ENCODE measurements at regions not wholly inside any gene's neighbourhood (a gene's known extent, or its start where the extent isn't known, plus 50 kb on each side); places are given as distances from the start of the nearest gene placed in this dataset.
"Not testable (repeated sequence)": the region's sequence is repeated elsewhere in the genome, so short reads cannot be mapped to it uniquely, and the experiment has no call there.

- DNase-seq: no peak
These were observed 1037.4 kb upstream of the TMPRSS15 start for GRCh38 chr21:19440792-19441655.

- DNase-seq: no peak
These were observed 1054.7 kb upstream of the TMPRSS15 start for GRCh38 chr21:19458295-19458694.

GRCh38 chr21:19461481-19462205 is 1058.1 kb upstream of the TMPRSS15 start:
- no peak for DNase-seq

- DNase-seq: no peak
These were observed 1060.4 kb upstream of the TMPRSS15 start for GRCh38 chr21:19463966-19464365.

- no peak for DNase-seq
These were observed 1065.6 kb upstream of the TMPRSS15 start for GRCh38 chr21:19468991-19469715.

GRCh38 chr21:19475525-19475924 is 1071.9 kb upstream of the TMPRSS15 start:
- no peak for DNase-seq

- DNase-seq: no peak
These were observed 1086.3 kb upstream of the TMPRSS15 start for GRCh38 chr21:19489930-19490329.

- DNase-seq: no peak
These were observed 1086.9 kb upstream of the TMPRSS15 start for GRCh38 chr21:19490481-19490880.

GRCh38 chr21:19493437-19494241 is 1090.1 kb upstream of the TMPRSS15 start:
- DNase-seq: not testable (repeated sequence)

GRCh38 chr21:19501115-19501514 is 1097.5 kb upstream of the TMPRSS15 start:
- no peak for DNase-seq

GRCh38 chr21:19507682-19508260 is 1104.2 kb upstream of the TMPRSS15 start:
- DNase-seq: no peak

GRCh38 chr21:19508442-19508841 is 1104.9 kb upstream of the TMPRSS15 start:
- no peak for DNase-seq

- no peak for DNase-seq
These were observed 1105.3 kb upstream of the TMPRSS15 start for GRCh38 chr21:19508844-19509243.

GRCh38 chr21:19510057-19510456 is 1106.5 kb upstream of the TMPRSS15 start:
- DNase-seq: no peak

GRCh38 chr21:19510653-19511052 is 1107.1 kb upstream of the TMPRSS15 start:
- DNase-seq: no peak

GRCh38 chr21:19522381-19522780 is 1118.8 kb upstream of the TMPRSS15 start:
- no peak for DNase-seq

GRCh38 chr21:19523061-19523460 is 1119.5 kb upstream of the TMPRSS15 start:
- DNase-seq: no peak

GRCh38 chr21:19523746-19524145 is 1120.2 kb upstream of the TMPRSS15 start:
- DNase-seq: no peak

GRCh38 chr21:19529031-19529430 is 1125.4 kb upstream of the TMPRSS15 start:
- no peak for DNase-seq

- DNase-seq: no peak
These were observed 1131.8 kb upstream of the TMPRSS15 start for GRCh38 chr21:19535356-19535755.

GRCh38 chr21:19537116-19537515 is 1133.5 kb upstream of the TMPRSS15 start:
- no peak for DNase-seq

GRCh38 chr21:19540287-19540686 is 1136.7 kb upstream of the TMPRSS15 start:
- no peak for DNase-seq

Data from GOT3 (cell line).